GM23338 (cell line): ENCODE measurements at regions not wholly inside any gene's neighbourhood (a gene's known extent, or its start where the extent isn't known, plus 50 kb on each side); places are given as distances from the start of the nearest gene placed in this dataset.
"Not testable (repeated sequence)": the region's sequence is repeated elsewhere in the genome, so short reads cannot be mapped to it uniquely, and the experiment has no call there.

Experiments used
- CTCF ChIP-seq, 2 experiments: fragments of 200-600 bp in 1 of 2; sonication (generic) in 1 of 2; conservative IDR thresholded peaks; 2 replicates each; pipeline versions ENCODE4 v1.5.1 to v1.6.1; 2016 to 2017; ENCODE audit warnings: antibody characterized with exemption in 2 of 2, low read depth in 2 of 2, mild to moderate bottlenecking in 2 of 2, moderate library complexity in 1 of 2
- EZH2 ChIP-seq: fragments of 200-600 bp; sonication (generic); IDR thresholded peaks from one replicate; pipeline ENCODE4 v1.8.0; 2017; ENCODE audit warnings: antibody characterized with exemption, mild to moderate bottlenecking, low read depth; ENCODE audit not compliant: unreplicated experiment
- EZH2phosphoT487 ChIP-seq: fragments of 200-600 bp; sonication (generic); IDR thresholded peaks from one replicate; pipeline ENCODE4 v1.8.1; 2018; ENCODE audit warnings: antibody characterized with exemption; ENCODE audit not compliant: unreplicated experiment
- ZNF331 ChIP-seq: fragments of 250-450 bp; sonication (Bioruptor Pico); IDR thresholded peaks from 2 replicates; pipeline ENCODE4 v1.5.0; 2020; ENCODE audit warnings: low read depth, mild to moderate bottlenecking, moderate library complexity

GRCh38 chr16:70014915-70015314 is 63.8 kb downstream of the CLEC18A start:
- not testable (repeated sequence) for TF ChIP-seq EZH2; CTCF (conservative IDR thresholded peaks at IDR 0.05; ENCODE audit: low read depth in 2 of 2); EZH2phosphoT487; ZNF331 (CRISPR knock-in tag)
